ENCODE measurements at regions not wholly inside any gene's neighbourhood (a gene's known extent, or its start where the extent isn't known, plus 50 kb on each side); places are given as distances from the start of the nearest gene placed in this dataset.

DNA sequence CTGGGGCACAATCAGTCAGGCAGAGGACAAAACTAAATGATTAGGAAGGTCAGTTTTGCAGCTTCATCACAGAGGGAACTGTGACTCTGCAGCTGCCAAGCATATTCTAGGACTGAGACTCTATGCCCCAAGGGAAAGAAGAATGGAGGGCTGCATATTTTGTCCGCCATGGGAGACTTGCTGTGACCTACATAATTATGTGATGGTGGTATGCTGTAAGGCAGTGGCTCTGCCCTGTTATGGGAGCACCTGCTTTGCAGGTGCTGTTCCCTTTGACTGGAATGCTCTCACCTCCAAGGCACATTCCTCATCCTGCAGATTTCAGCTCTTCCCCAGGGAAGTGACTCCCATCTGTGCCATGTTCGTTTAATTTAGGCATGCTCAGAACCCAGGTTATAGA lies 261.9 kb upstream of the EPHA4 start:
- no peak for ATAC-seq (ENCODE audit: low read depth)
- no TSS peak for BruUV-seq (replicated peaks)
- no peak overlapping the region for H2BK120ac ChIP-seq (ENCODE audit: low read depth, low read length)

More for the DNA sequence above, 261.9 kb upstream of the EPHA4 start:
- ChIA-PET CTCF (no interaction called here), POLR2A (ENCODE audit: unreplicated experiment) (no interaction called here)
- Histone ChIP-seq H2AFZ (replicated peaks; ENCODE audit: low read length, poor library complexity) (no peak overlapping the region), H2BK5ac (ENCODE audit: low read depth, low read length, poor library complexity, severe bottlenecking) (no peak overlapping the region), H3K23ac (ENCODE audit: low read depth, low read length) (no peak overlapping the region), H3K27me3 (ENCODE audit: control insufficient read depth, insufficient read depth, low read length) (no peaks in the 10 kb centered on the region), H4K5ac (ENCODE audit: low read depth, low read length) (no peak overlapping the region), H3K4ac (ENCODE audit: low read depth, low read length) (no peak overlapping the region), H3K9me3 (ENCODE audit: control insufficient read depth, insufficient read depth, low read length) (no peaks in the 10 kb centered on the region), H3K9me1 (ENCODE audit: insufficient read depth, low read length) (no peaks in the 10 kb centered on the region), H3K14ac (replicated peaks; ENCODE audit: low read depth, low read length) (no peak overlapping the region), H3K18ac (ENCODE audit: low read depth, low read length) (no peak overlapping the region), H4K8ac (ENCODE audit: low read depth in 2 of 2, low read length in 2 of 2) (no peak overlapping the region), H3K9ac (ENCODE audit: low read depth, low read length) (no peak overlapping the region), H2BK15ac (ENCODE audit: low read depth, low read length) (no peak overlapping the region), H3K4me2 (ENCODE audit: low read depth, low read length) (no peak overlapping the region), H3K27ac (ENCODE audit: insufficient read depth, low read length) (no peak overlapping the region), H3K56ac (ENCODE audit: extremely low read depth, insufficient read depth, low read length) (no peak overlapping the region), H2BK20ac (ENCODE audit: low read depth, low read length) (no peak overlapping the region), H3K4me1 (ENCODE audit: control insufficient read depth, insufficient read depth, low read length) (no peaks in the 10 kb centered on the region), H3K4me3 (ENCODE audit: insufficient read depth, low read depth, low read length) (no peak overlapping the region), H4K20me1 (ENCODE audit: insufficient read depth, low read length) (no peaks in the 10 kb centered on the region), H4K91ac (ENCODE audit: insufficient read depth, low read depth, low read length) (no peak overlapping the region), H3K36me3 (ENCODE audit: control insufficient read depth, insufficient read depth, low read length) (no peaks in the 10 kb centered on the region), H2AK9ac (replicated peaks; ENCODE audit: low read depth, low read length, poor library complexity) (no peak overlapping the region), H3K79me1 (ENCODE audit: low read depth in 1 of 2, low read length in 2 of 2) (no peaks in the 10 kb centered on the region), H2AK5ac (ENCODE audit: low read depth, low read length) (no peak overlapping the region)
- DNase-seq: no peak
- dilution Hi-C loops (cut with HindIII; ENCODE audit: low sequenced_read_pairs, unreplicated experiment): no loop called here
- TF ChIP-seq MAFK (IDR thresholded peaks at IDR 0.05; ENCODE audit: low read depth, low read length): no peak
- TF ChIP-seq, protein P1, sequence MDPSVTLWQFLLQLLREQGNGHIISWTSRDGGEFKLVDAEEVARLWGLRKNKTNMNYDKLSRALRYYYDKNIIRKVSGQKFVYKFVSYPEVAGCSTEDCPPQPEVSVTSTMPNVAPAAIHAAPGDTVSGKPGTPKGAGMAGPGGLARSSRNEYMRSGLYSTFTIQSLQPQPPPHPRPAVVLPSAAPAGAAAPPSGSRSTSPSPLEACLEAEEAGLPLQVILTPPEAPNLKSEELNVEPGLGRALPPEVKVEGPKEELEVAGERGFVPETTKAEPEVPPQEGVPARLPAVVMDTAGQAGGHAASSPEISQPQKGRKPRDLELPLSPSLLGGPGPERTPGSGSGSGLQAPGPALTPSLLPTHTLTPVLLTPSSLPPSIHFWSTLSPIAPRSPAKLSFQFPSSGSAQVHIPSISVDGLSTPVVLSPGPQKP (IDR thresholded peaks at IDR 0.05; ENCODE audit: borderline replicate concordance, low read depth, low read length): no peak
- TF ChIP-seq FOS (IDR thresholded peaks at IDR 0.05; ENCODE audit: low read depth, low read length): no peak
- TF ChIP-seq MXI1 (IDR thresholded peaks at IDR 0.05; ENCODE audit: borderline replicate concordance, low read depth, low read length): no peak
- TF ChIP-seq RCOR1 (IDR thresholded peaks at IDR 0.05; ENCODE audit: insufficient replicate concordance, low read length): no peak
- TF ChIP-seq, protein P2, sequence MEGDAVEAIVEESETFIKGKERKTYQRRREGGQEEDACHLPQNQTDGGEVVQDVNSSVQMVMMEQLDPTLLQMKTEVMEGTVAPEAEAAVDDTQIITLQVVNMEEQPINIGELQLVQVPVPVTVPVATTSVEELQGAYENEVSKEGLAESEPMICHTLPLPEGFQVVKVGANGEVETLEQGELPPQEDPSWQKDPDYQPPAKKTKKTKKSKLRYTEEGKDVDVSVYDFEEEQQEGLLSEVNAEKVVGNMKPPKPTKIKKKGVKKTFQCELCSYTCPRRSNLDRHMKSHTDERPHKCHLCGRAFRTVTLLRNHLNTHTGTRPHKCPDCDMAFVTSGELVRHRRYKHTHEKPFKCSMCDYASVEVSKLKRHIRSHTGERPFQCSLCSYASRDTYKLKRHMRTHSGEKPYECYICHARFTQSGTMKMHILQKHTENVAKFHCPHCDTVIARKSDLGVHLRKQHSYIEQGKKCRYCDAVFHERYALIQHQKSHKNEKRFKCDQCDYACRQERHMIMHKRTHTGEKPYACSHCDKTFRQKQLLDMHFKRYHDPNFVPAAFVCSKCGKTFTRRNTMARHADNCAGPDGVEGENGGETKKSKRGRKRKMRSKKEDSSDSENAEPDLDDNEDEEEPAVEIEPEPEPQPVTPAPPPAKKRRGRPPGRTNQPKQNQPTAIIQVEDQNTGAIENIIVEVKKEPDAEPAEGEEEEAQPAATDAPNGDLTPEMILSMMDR (conservative IDR thresholded peaks at IDR 0.05; ENCODE audit: low read depth, low read length): no peak
- TF ChIP-seq, protein P3, sequence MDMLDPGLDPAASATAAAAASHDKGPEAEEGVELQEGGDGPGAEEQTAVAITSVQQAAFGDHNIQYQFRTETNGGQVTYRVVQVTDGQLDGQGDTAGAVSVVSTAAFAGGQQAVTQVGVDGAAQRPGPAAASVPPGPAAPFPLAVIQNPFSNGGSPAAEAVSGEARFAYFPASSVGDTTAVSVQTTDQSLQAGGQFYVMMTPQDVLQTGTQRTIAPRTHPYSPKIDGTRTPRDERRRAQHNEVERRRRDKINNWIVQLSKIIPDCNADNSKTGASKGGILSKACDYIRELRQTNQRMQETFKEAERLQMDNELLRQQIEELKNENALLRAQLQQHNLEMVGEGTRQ (IDR thresholded peaks at IDR 0.05; ENCODE audit: low read depth, low read length): no peak
- no peak for TF ChIP-seq CEBPB (IDR thresholded peaks at IDR 0.05; ENCODE audit: low read depth, low read length)
- TF ChIP-seq CHD1 (IDR thresholded peaks at IDR 0.05; ENCODE audit: low read depth, low read length): no peak
- TF ChIP-seq POLR2A (IDR thresholded peaks at IDR 0.05; ENCODE audit: low read depth, low read length): no peak
- TF ChIP-seq SMC3 (IDR thresholded peaks at IDR 0.05; ENCODE audit: low read depth, low read length): no peak
- no peak for TF ChIP-seq MAZ (IDR thresholded peaks at IDR 0.05; ENCODE audit: borderline replicate concordance, low read depth, low read length)
- no peak for TF ChIP-seq NFE2L2 (IDR thresholded peaks at IDR 0.05; ENCODE audit: low read depth, low read length)
- no CpG with 5 or more reads among the region's 2 CpGs for WGBS, 2 experiments (ENCODE audit: extremely low coverage in 2 of 2, insufficient read length in 1 of 2)
- in situ Hi-C loops (cut with MboI; ENCODE audit: low sequenced_read_pairs): no loop called here
- intact Hi-C loops (cut with micrococcal nuclease): no loop called here
